GM12878 (cell line): ENCODE measurements at regions not wholly inside any gene's neighbourhood (a gene's known extent, or its start where the extent isn't known, plus 50 kb on each side); places are given as distances from the start of the nearest gene placed in this dataset.
"Not testable (repeated sequence)": the region's sequence is repeated elsewhere in the genome, so short reads cannot be mapped to it uniquely, and the experiment has no call there.

ENCODE experiments used
- ATAC-seq: fragments of 200-7000 bp; cut with Tn5 transposase; 3 replicates; pipeline ENCODE4 v1.9.1; 2020; ENCODE audit warnings: mild to moderate bottlenecking, moderate library complexity
- BruUV-seq: library from RNA; stranded (reverse); fragments of 400-500 nt; replicated peaks from 2 replicates; lab custom pipeline; 2021; lab: Mats Ljungman, UMichigan
- CTCF ChIA-PET: fragments of 300-600 bp; sonication (Branson Sonifier 250); formaldehyde crosslinking; extraction: SDS; loops from one replicate; lab custom pipeline; 2021; ENCODE audit warnings: inconsistent platforms; lab: Yijun Ruan, JAX
- POLR2A ChIA-PET: fragments of 350-600 bp; formaldehyde crosslinking; extraction: SDS; loops from one replicate; lab custom pipeline; 2021; ENCODE audit warnings: inconsistent platforms; lab: Charles Lee
- RAD21 ChIA-PET: fragments of 300-600 bp; sonication (Branson Sonifier 250); formaldehyde crosslinking; loops from one replicate; lab custom pipeline; 2023; ENCODE audit warnings: antibody characterized with exemption; ENCODE audit not compliant: unreplicated experiment; lab: Charles Lee
- SMC1A ChIA-PET: fragments of 300-600 bp; sonication (Branson Sonifier 250); formaldehyde crosslinking; loops from one replicate; lab custom pipeline; 2023; ENCODE audit not compliant: unreplicated experiment, uncharacterized antibody; lab: Charles Lee
- DNase-seq: peaks from one replicate; pipeline ENCODE4 v3.0.0-alpha.2; 2011; ENCODE audit warnings: low read depth, low spot score
- FAIRE-seq: peaks from 3 replicates; lab custom pipeline; 2011; peaks lifted over from hg19 to GRCh38; lab: Jason Lieb, UNC
- H2AFZ ChIP-seq: 2 replicates; pipeline ENCODE4 v1.6.0; 2011; ENCODE audit warnings: low read depth, low read length, control low read depth; ENCODE audit not compliant: control insufficient read depth
- H3K27ac ChIP-seq: 2 replicates; pipeline ENCODE4 v1.5.1; 2011; ENCODE audit warnings: control low read depth; ENCODE audit not compliant: control insufficient read depth, insufficient read depth
- H3K27me3 ChIP-seq, 2 experiments: replicated peaks in 1 of 2; 2 replicates each; pipeline versions ENCODE4 v1.6.0 to v1.6.1; 2011; ENCODE audit warnings: low read length in 1 of 2; ENCODE audit not compliant: control insufficient read depth in 2 of 2, insufficient read depth in 2 of 2
- H3K36me3 ChIP-seq, 2 experiments: 2 replicates each; pipeline ENCODE4 v1.5.1; 2011; ENCODE audit warnings: low read length in 1 of 2; ENCODE audit not compliant: control insufficient read depth in 2 of 2, insufficient read depth in 2 of 2
- H3K4me1 ChIP-seq: 2 replicates; pipeline ENCODE4 v1.6.1; 2011; ENCODE audit warnings: mild to moderate bottlenecking, low read length, moderate library complexity, mixed read lengths; ENCODE audit not compliant: control insufficient read depth, insufficient read depth
- H3K4me2 ChIP-seq: 2 replicates; pipeline ENCODE4 v1.6.0; 2011; ENCODE audit warnings: control low read depth; ENCODE audit not compliant: control insufficient read depth, insufficient read depth
- H3K4me3 ChIP-seq: fragments of 200-600 bp; sonication (generic); 2 replicates; pipeline ENCODE4 v1.5.1; 2016
- H3K79me2 ChIP-seq: 2 replicates; pipeline ENCODE4 v1.6.0; 2011; ENCODE audit warnings: low read length; ENCODE audit not compliant: control insufficient read depth, insufficient read depth
- H3K9ac ChIP-seq: 2 replicates; pipeline ENCODE4 v1.8.0; 2011; ENCODE audit warnings: low read length, control low read depth, mixed read lengths; ENCODE audit not compliant: control insufficient read depth, insufficient read depth
- H3K9me3 ChIP-seq: replicated peaks from 3 replicates; pipeline ENCODE4 v1.5.1; 2011; ENCODE audit warnings: mild to moderate bottlenecking, low read length; ENCODE audit not compliant: control insufficient read depth, insufficient read depth
- H4K20me1 ChIP-seq: 2 replicates; pipeline ENCODE4 v1.6.0; 2011; ENCODE audit not compliant: control insufficient read depth, insufficient read depth
- EGR1 ChIP-seq, 2 experiments: IDR thresholded peaks; 1 replicate in 1 of 2; 2 replicates in 1 of 2; pipeline ENCODE4 v1.6.1; 2011 to 2012; ENCODE audit warnings: low read depth in 2 of 2, low read length in 2 of 2, borderline replicate concordance in 1 of 2, mild to moderate bottlenecking in 1 of 2, moderate library complexity in 1 of 2
- KDM1A ChIP-seq: fragments of 200-600 bp; sonication (generic); IDR thresholded peaks from 2 replicates; pipeline ENCODE4 v1.6.1; 2016; ENCODE audit warnings: borderline replicate concordance
- PAX8 ChIP-seq: fragments of 450-650 bp; IDR thresholded peaks from 2 replicates; pipeline ENCODE4 v1.6.1; 2017; ENCODE audit warnings: mild to moderate bottlenecking, moderate library complexity
- PRDM15 ChIP-seq: fragments of 450-650 bp; formaldehyde crosslinking; IDR thresholded peaks from 2 replicates; pipeline ENCODE4 v1.4.0; 2020; ENCODE audit warnings: mild to moderate bottlenecking, moderate library complexity
- WGBS: methylation state at CpG from one replicate; pipeline ENCODE4 v1.1.6; 2016; ENCODE audit warnings: low lambda C conversion rate; ENCODE audit not compliant: insufficient replicate concordance, insufficient coverage; ENCODE audit errors: missing lambda C conversion rate; 5-methylcytosine and 5-hydroxymethylcytosine counted together
- in situ Hi-C: fragments of 300-500 bp; cut with MboI; formaldehyde crosslinking; loops from 9 replicates; pipeline ENCODE4 v1.14.3; 2018; ENCODE audit warnings: mixed read lengths
- intact Hi-C: fragments of 100-400 bp; cut with micrococcal nuclease; formaldehyde crosslinking; loops from one replicate; pipeline ENCODE4 v1.14.2; 2022; ENCODE audit not compliant: unreplicated experiment

- TF ChIP-seq PRDM15 (CRISPR knock-in tag): no peak
Observed at GRCh38 chr11:87518266-87518665, 480.5 kb downstream of the TMEM135 start (continued).

GRCh38 chr11:87517351-87517750 is 479.6 kb downstream of the TMEM135 start:
- no peaks in the 10 kb centered on the region for H3K79me2 ChIP-seq
- in situ Hi-C loops: no loop called here
- H3K27me3 ChIP-seq: no peaks in the 10 kb centered on the region
- no peak overlapping the region for H3K9ac ChIP-seq
- ChIA-PET POLR2A (no interaction called here), RAD21 (no interaction called here), CTCF (interaction anchor here (1.5 kb wide), 1 partner anchor 8 kb away, joined by 3 read pairs; no protein-coding TSS in a partner anchor), SMC1A (interaction anchor here (0.7 to 0.8 kb wide), 2 partner anchors 8 to 253 kb away, joined by 3 read pairs; no protein-coding TSS in a partner anchor)
- H3K27ac ChIP-seq: no peak overlapping the region
- H3K4me3 ChIP-seq: no peak overlapping the region
- no peaks in the 10 kb centered on the region for H3K4me1 ChIP-seq
- DNase-seq (no peak), ATAC-seq (no peak), FAIRE-seq (no peak)
- H3K36me3 ChIP-seq: no peaks in the 10 kb centered on the region
- intact Hi-C loops: no loop called here
- BruUV-seq: no TSS peak
- H3K9me3 ChIP-seq: no peaks in the 10 kb centered on the region
- H3K4me2 ChIP-seq: no peak overlapping the region
- no peaks in the 10 kb centered on the region for H4K20me1 ChIP-seq
- TF ChIP-seq KDM1A (no peak), EGR1 (IDR thresholded peaks at IDR 0.05; ENCODE audit: borderline replicate concordance in 1 of 2, low read depth in 2 of 2, low read length in 2 of 2) (no peak), PAX8 (no peak)
- no peak overlapping the region for H2AFZ ChIP-seq

GRCh38 chr11:87507722-87508121 is 470.0 kb downstream of the TMEM135 start:
- intact Hi-C loops, FAIRE-seq, H3K36me3 ChIP-seq, POLR2A ChIA-PET, H3K79me2 ChIP-seq, H3K4me3 ChIP-seq, ATAC-seq, H3K4me2 ChIP-seq, H3K4me1 ChIP-seq, SMC1A ChIA-PET, H3K9ac ChIP-seq, H3K9me3 ChIP-seq, DNase-seq, H4K20me1 ChIP-seq, H2AFZ ChIP-seq, in situ Hi-C loops, H3K27me3 ChIP-seq, BruUV-seq, RAD21 ChIA-PET, H3K27ac ChIP-seq: not testable (repeated sequence)
- CTCF ChIA-PET: interaction anchor here (1.0 kb wide), 1 partner anchor 18 kb away, joined by 3 read pairs; no protein-coding TSS in a partner anchor
- WGBS: 0% methylated on average over 2 of the region's 2 CpGs

- FAIRE-seq, H3K4me1 ChIP-seq, in situ Hi-C loops, H2AFZ ChIP-seq, H3K36me3 ChIP-seq, BruUV-seq, POLR2A ChIA-PET, DNase-seq, H3K27ac ChIP-seq, RAD21 ChIA-PET, H3K9ac ChIP-seq, ATAC-seq, H3K4me3 ChIP-seq, H4K20me1 ChIP-seq, intact Hi-C loops, H3K27me3 ChIP-seq, H3K79me2 ChIP-seq, H3K9me3 ChIP-seq, H3K4me2 ChIP-seq: not testable (repeated sequence)
- 40% methylated on average over 6 of the region's 6 CpGs for WGBS
- ChIA-PET CTCF (interaction anchor here (1.0 kb wide), 1 partner anchor 19 kb away, joined by 3 read pairs; no protein-coding TSS in a partner anchor), SMC1A (interaction anchor here (1.0 kb wide), 1 partner anchor 23 kb away, joined by 3 read pairs; no protein-coding TSS in a partner anchor)
Observed at GRCh38 chr11:87506946-87507345, 469.2 kb downstream of the TMEM135 start.
